GM18867 (cell line): ENCODE measurements at regions not wholly inside any gene's neighbourhood (a gene's known extent, or its start where the extent isn't known, plus 50 kb on each side); places are given as distances from the start of the nearest gene placed in this dataset.
"Not testable (repeated sequence)": the region's sequence is repeated elsewhere in the genome, so short reads cannot be mapped to it uniquely, and the experiment has no call there.

Experiments used
- ATAC-seq: cut with Tn5 transposase; IDR thresholded peaks from one replicate; pipeline ENCODE4 v1.9.1; 2021; ENCODE audit warnings: mild to moderate bottlenecking, moderate library complexity; ENCODE audit not compliant: unreplicated experiment

- no peak for ATAC-seq
Observed at GRCh38 chr10:78427497-78428031, 393.9 kb downstream of the RPS24 start.

GRCh38 chr10:78428579-78428978 lies 394.9 kb downstream of the RPS24 start:
- ATAC-seq: no peak

GRCh38 chr10:78429984-78430383 lies 396.3 kb downstream of the RPS24 start:
- no peak for ATAC-seq

- ATAC-seq: no peak
Observed at GRCh38 chr10:78432583-78432982, 398.9 kb downstream of the RPS24 start.

DNA sequence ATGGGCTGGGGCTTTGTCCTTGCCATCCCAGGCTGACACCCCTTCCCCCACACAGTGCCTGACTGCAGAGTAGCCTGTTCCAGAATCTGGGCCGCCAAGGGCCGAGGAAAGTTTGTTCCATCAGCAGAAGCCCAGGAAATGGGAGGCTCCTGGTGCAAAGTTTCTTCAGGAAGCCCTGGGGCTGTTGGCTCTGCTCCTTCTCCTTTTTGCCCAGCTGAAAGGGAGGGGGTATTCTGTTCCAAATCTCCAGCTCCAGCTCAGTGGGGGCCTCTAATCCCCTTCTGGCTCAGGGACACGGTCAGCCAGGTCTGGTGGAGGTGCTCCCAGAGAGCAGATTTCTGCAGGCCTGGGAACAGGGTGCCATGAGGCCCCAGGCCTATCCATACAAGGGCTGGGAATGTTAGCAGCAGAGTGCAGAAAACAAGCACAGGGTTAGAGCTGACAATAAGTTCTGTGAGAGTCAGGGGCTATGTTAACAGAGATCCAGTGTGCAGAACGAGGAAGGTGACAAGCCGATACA lies 399.5 kb downstream of the RPS24 start:
- no peak for ATAC-seq

GRCh38 chr10:78433766-78434535 lies 400.3 kb downstream of the RPS24 start:
- no peak for ATAC-seq

DNA sequence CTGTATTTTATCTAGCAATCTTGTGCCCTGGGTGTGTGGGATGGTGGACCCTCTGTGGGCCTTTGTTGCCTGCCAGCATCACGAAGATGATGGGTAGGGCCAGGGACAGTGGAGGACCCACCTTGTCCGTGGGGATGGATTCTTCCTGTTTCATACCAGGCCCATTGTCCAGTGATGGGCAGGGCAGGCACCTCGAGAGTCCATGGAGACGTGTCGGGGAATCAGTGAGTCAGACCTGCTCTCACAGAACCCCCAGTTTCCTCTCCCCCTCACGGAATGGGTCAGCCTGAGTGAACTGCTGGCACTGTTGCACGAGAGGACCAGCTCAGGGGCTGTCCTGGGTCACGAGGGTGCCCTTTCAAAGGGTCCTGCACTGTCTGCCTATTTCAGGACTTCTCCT lies 401.2 kb downstream of the RPS24 start:
- ATAC-seq: no peak

GRCh38 chr10:78435484-78436221 lies 402.0 kb downstream of the RPS24 start:
- no peak for ATAC-seq

- no peak for ATAC-seq
Observed at GRCh38 chr10:78436222-78436573, 402.5 kb downstream of the RPS24 start.

DNA sequence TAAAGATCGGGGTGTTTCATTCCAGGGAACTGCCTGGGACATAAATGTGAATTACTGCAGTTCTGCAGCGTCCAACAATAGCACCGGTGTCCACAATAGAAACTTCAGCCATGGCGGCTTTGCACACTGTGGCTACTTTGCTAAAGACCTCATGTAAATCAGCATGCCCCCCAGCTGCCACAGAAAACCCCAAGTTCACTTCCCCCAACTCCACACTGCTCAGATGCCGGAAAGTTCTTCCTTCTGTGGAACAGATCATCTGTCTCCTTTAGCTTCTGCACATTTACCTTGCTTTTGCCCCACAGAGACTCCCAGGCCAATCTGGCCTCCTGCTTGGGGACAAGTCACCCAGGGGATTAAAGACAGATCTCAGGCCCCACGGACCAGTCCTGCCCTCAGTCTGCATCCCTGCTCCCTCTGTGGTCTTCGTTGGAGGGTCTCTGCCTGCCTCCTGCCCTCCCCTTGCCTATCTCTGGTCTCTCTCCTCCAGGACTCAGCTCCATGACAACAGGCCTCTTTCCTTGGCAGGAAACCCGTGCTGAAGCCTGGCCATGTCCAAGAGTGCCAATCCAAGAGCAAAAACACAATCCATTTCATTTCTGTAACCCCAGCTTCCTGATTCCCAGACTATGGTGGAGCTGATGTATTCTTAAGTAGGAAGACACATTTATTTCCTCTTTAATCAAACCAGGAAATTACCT lies 403.2 kb downstream of the RPS24 start:
- ATAC-seq: no peak

GRCh38 chr10:78437407-78437768 lies 403.7 kb downstream of the RPS24 start:
- ATAC-seq: peak; percentile 69

DNA sequence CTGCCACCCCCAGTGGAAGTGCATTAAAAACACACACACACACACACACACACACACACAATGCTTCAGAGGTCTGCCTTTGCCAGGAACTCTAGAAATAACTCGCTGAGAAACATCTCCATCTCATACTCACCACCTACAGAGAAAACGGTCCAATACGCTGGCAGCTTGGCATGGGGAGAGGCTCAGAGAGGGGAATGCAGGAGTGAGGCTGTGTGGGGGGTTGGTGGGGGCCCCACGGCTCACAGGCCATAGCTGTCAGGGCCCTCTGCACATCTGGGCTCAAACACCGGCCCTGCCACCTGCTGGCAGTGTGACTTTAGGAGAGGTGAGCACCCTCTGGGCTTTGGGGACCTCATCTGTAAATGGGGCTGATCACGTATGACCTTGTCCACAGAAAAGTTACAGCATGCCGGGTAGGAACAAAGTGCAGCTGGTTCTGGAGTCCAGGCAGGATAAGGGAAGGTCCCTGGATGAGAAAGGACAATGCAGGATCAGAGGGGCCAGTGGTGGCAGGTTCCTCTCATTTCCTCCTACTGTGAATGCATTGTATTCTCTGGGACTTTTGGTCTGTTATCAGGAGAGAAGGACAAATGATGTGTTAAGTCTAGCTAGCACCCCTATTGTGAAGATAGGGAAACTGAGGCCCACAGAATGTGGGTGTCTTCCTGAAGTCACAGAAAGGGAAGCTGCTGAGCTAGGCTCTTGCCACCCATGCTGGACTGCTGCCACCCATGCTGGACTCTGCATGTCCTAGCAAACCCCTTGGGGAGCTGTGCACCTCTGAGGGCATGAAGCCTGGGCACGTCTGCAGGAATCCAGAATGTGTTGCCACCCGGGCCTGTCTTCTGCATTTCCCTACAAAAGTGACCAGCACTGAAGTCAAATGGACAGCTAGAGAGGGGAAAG lies 404.6 kb downstream of the RPS24 start:
- ATAC-seq: peak; percentile 86

DNA sequence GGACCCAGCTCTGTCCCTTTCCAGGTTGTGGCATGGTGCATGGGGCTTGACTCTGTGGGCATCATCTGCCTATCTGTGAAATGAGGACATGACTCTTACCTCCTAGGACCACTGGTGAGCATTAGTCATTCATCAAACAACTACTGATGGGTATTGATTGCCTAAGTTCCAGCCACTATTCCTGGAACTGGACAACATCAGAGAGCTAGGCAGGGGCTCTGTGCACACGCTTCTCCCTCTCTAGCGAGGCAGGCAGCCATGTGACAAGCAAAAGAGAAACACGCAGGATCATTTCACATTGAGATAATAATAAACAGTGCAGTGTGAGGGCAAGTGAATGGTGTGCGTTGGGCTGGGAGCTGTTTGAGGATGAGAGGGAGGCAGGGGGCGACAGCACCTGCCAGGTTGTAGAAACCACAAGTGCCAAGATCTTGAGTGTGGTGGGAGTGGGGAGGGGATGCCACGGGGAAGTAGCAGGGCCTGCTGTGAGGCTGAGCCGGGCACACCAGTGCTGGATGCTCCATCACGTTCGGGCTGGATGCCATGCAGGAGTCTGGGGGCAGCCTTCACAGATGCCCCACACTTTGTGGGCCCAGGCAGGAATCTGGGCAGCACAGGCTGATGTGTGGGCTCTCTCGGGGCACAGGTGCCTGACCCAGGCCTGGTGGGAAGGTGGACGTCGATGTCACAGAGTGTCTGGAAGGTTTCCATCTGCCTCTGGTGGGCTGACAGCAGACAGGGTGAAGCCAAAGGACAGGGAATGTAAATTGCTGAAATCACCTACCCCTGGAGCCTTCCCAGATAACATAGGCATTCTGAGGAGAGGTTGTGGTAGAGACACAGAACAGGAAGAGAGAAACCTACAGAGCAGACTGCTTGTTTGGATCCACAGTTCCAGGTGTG lies 405.5 kb downstream of the RPS24 start:
- ATAC-seq: no peak

- no peak for ATAC-seq
Observed at GRCh38 chr10:78441010-78441409, 407.3 kb downstream of the RPS24 start.

DNA sequence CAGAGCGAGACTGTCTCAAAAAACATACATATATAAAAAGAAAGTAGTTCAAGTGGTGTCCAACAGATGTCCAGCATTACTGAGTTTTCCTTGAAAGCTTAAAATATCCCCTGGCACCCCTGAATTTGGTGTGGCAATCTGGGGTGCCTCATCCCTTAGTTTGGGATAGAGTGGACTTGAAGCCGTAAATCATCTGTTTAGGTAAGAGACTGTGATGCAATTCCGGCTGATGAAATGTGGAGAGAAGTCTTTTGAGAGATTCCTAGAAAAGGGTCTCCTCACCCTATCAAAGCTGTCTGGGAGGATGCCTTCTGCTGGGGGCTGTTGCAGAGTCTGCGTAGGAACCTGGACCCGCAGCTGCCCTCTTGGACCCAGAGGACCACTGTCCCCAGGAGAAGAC lies 408.0 kb downstream of the RPS24 start:
- ATAC-seq: no peak

- ATAC-seq: no peak
Observed at GRCh38 chr10:78442836-78443550, 409.3 kb downstream of the RPS24 start.

- no peak for ATAC-seq
Observed at GRCh38 chr10:78443900-78444571, 410.4 kb downstream of the RPS24 start.

- ATAC-seq: not testable (repeated sequence)
Observed at GRCh38 chr10:78444741-78445140, 411.1 kb downstream of the RPS24 start.
